ENCODE measurements at regions not wholly inside any gene's neighbourhood (a gene's known extent, or its start where the extent isn't known, plus 50 kb on each side); places are given as distances from the start of the nearest gene placed in this dataset.

- Histone ChIP-seq H2AK9ac (replicated peaks; ENCODE audit: low read depth, low read length, poor library complexity) (no peak overlapping the region), H2AFZ (replicated peaks; ENCODE audit: low read length, poor library complexity) (no peak overlapping the region), H3K4me1 (ENCODE audit: control insufficient read depth, insufficient read depth, low read length) (no peaks in the 10 kb centered on the region), H2BK20ac (ENCODE audit: low read depth, low read length) (no peak overlapping the region), H3K79me1 (ENCODE audit: low read depth in 1 of 2, low read length in 2 of 2) (no peaks in the 10 kb centered on the region), H3K18ac (ENCODE audit: low read depth, low read length) (no peak overlapping the region), H2BK5ac (ENCODE audit: low read depth, low read length, poor library complexity, severe bottlenecking) (no peak overlapping the region), H2BK15ac (ENCODE audit: low read depth, low read length) (no peak overlapping the region), H3K9me1 (ENCODE audit: insufficient read depth, low read length) (no peaks in the 10 kb centered on the region), H3K4me2 (ENCODE audit: low read depth, low read length) (no peak overlapping the region), H3K4ac (ENCODE audit: low read depth, low read length) (no peak overlapping the region), H3K14ac (replicated peaks; ENCODE audit: low read depth, low read length) (no peak overlapping the region), H3K23ac (ENCODE audit: low read depth, low read length) (no peak overlapping the region), H4K5ac (ENCODE audit: low read depth, low read length) (no peak overlapping the region), H2BK120ac (ENCODE audit: low read depth, low read length) (no peak overlapping the region), H4K8ac (ENCODE audit: low read depth in 2 of 2, low read length in 2 of 2) (no peak overlapping the region), H3K27ac (ENCODE audit: insufficient read depth, low read length) (no peak overlapping the region), H3K4me3 (ENCODE audit: insufficient read depth, low read depth, low read length) (no peak overlapping the region), H3K9ac (ENCODE audit: low read depth, low read length) (no peak overlapping the region), H2AK5ac (ENCODE audit: low read depth, low read length) (no peak overlapping the region), H3K27me3 (ENCODE audit: control insufficient read depth, insufficient read depth, low read length) (no peaks in the 10 kb centered on the region), H4K20me1 (ENCODE audit: insufficient read depth, low read length) (no peaks in the 10 kb centered on the region), H4K91ac (ENCODE audit: insufficient read depth, low read depth, low read length) (no peak overlapping the region), H3K36me3 (ENCODE audit: control insufficient read depth, insufficient read depth, low read length) (no peaks in the 10 kb centered on the region), H3K56ac (ENCODE audit: extremely low read depth, insufficient read depth, low read length) (no peak overlapping the region), H3K9me3 (ENCODE audit: control insufficient read depth, insufficient read depth, low read length) (no peaks in the 10 kb centered on the region)
- ATAC-seq (ENCODE audit: low read depth) (no peak), DNase-seq (no peak)
- TF ChIP-seq MXI1 (IDR thresholded peaks at IDR 0.05; ENCODE audit: borderline replicate concordance, low read depth, low read length) (no peak), MAFK (IDR thresholded peaks at IDR 0.05; ENCODE audit: low read depth, low read length) (peak; percentile 78)
- intact Hi-C loops (cut with micrococcal nuclease) (no loop called here), in situ Hi-C loops (cut with MboI; ENCODE audit: low sequenced_read_pairs) (no loop called here), dilution Hi-C loops (cut with HindIII; ENCODE audit: low sequenced_read_pairs, unreplicated experiment) (no loop called here)
- BruUV-seq (replicated peaks) = no TSS peak
- CTCF ChIA-PET = no interaction called here
- POLR2A ChIA-PET (ENCODE audit: unreplicated experiment) = no interaction called here
- WGBS, 2 experiments (ENCODE audit: extremely low coverage in 2 of 2, insufficient read length in 1 of 2) = no CpG with 5 or more reads among the region's 2 CpGs
Observed at GRCh38 chr16:82530883-82531282, 95.9 kb upstream of the CDH13 start.
